CD1c-positive myeloid dendritic cell (primary cell): ENCODE measurements at regions not wholly inside any gene's neighbourhood (a gene's known extent, or its start where the extent isn't known, plus 50 kb on each side); places are given as distances from the start of the nearest gene placed in this dataset.

ENCODE experiments used
- DNase-seq: peaks from one replicate; pipeline ENCODE4 v3.0.0-alpha.2; 2016; ENCODE audit errors: extremely low spot score

GRCh38 chr6:153634416-153634815 is 404.6 kb upstream of the OPRM1 start:
- no peak for DNase-seq

- no peak for DNase-seq
Measured at GRCh38 chr6:153625089-153625488, 414.0 kb upstream of the OPRM1 start.

GRCh38 chr6:153624528-153624927 is 414.5 kb upstream of the OPRM1 start:
- no peak for DNase-seq

GRCh38 chr6:153623496-153623895 is 415.5 kb upstream of the OPRM1 start:
- no peak for DNase-seq

GRCh38 chr6:153621491-153621890 is 417.5 kb upstream of the OPRM1 start:
- no peak for DNase-seq

GRCh38 chr6:153621070-153621469 is 418.0 kb upstream of the OPRM1 start:
- no peak for DNase-seq

GRCh38 chr6:153618371-153619322 is 420.4 kb upstream of the OPRM1 start:
- no peak for DNase-seq

GRCh38 chr6:153616506-153616905 is 422.5 kb upstream of the OPRM1 start:
- no peak for DNase-seq

GRCh38 chr6:153613719-153614455 is 425.2 kb upstream of the OPRM1 start:
- DNase-seq, result no peak

GRCh38 chr6:153602401-153602800 is 436.6 kb upstream of the OPRM1 start:
- no peak for DNase-seq

- DNase-seq, result no peak
Measured at GRCh38 chr6:153599901-153600300, 439.1 kb upstream of the OPRM1 start.

- DNase-seq, result no peak
Measured at GRCh38 chr6:153595903-153596302, 443.1 kb upstream of the OPRM1 start.

- no peak for DNase-seq
Measured at GRCh38 chr6:153594871-153595270, 444.2 kb upstream of the OPRM1 start.

GRCh38 chr6:153591159-153591558 is 447.9 kb upstream of the OPRM1 start:
- DNase-seq, result no peak

GRCh38 chr6:153590411-153590810 is 448.6 kb upstream of the OPRM1 start:
- DNase-seq, result no peak

GRCh38 chr6:153588330-153588729 is 450.7 kb upstream of the OPRM1 start:
- no peak for DNase-seq

- no peak for DNase-seq
Measured at GRCh38 chr6:153583685-153584084, 452.6 kb upstream of the RGS17 start.

GRCh38 chr6:153580776-153581175 is 449.7 kb upstream of the RGS17 start:
- no peak for DNase-seq

- DNase-seq, result no peak
Measured at GRCh38 chr6:153575528-153575927, 444.4 kb upstream of the RGS17 start.

- no peak for DNase-seq
Measured at GRCh38 chr6:153574231-153574630, 443.1 kb upstream of the RGS17 start.

- no peak for DNase-seq
Measured at GRCh38 chr6:153572371-153572770, 441.3 kb upstream of the RGS17 start.

- no peak for DNase-seq
Measured at GRCh38 chr6:153568628-153569027, 437.5 kb upstream of the RGS17 start.

GRCh38 chr6:153564803-153565202 is 433.7 kb upstream of the RGS17 start:
- DNase-seq, result no peak
